ENCODE measurements at regions not wholly inside any gene's neighbourhood (a gene's known extent, or its start where the extent isn't known, plus 50 kb on each side); places are given as distances from the start of the nearest gene placed in this dataset.

DNA sequence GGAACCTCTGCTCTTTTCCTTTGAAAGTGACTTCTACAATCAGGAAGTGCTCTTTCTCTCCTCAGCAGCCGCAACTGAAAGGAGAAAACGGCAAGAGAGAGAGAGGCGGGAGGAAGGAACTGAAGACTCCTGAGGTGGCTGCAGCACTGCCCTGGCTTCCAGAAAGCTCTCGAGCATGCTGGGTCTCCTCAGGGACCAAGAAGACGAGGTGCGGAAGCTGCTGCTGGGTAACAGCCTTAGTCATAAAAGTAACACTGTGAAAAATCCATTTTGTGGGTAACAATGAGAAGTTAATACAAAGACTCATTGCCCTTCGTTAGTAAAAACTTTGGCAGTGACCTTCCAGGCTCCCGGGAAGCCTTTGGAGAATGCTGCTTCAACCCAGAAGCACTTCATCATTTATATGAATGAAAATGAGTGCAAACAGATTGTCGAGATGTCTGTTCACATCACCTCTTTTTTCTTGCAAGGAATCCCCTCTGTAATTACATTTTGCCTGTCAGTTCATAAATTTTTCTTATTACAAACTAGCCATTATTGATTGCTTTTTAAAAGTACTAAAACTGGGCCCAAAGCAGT, 473.4 kb downstream of the SOX6 start:
- DNase-seq (ENCODE audit: low read depth): no peak

DNA sequence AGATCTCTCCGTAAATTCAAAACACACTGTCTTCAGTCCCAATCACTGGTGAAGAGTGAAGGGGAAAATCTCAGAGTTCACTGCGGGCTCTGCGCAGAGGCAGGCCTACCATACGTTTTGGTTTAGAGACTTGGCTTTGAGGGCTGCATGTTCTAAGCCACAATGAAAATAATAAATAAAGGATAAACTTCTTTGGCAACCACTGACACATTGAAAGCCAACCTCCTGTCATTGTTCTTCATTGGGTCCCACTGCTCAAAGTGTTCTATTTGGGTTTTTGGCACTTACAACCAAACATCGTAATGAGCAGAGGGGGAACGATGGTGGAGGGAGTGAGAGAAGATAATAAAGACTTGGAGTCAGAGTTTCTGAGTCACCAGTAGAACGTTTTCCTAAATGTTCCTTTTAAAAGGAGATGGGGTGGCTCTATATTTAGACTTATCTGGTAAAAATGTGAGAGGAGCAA, 472.9 kb downstream of the SOX6 start:
- DNase-seq (ENCODE audit: low read depth): no peak

DNA sequence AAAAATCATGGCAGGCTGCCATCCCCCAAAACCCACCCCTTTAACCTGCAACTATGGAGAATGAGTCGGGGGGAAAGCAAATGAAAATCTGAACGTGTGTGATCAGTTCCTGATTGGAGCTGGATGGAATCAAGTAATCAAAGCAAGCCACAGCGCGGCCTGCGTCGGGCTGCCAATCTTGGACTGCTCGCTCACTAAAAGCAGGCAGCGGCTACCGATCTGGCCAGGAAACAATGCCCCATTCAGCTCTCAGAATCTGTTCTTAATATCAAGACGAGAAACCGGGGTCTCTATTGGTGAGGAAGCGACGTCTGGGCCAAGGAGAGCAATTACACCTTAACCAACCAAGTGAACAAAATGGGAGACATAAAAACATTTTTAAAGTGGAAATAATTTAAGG, 472.2 kb downstream of the SOX6 start:
- no peak for DNase-seq (ENCODE audit: low read depth)

DNA sequence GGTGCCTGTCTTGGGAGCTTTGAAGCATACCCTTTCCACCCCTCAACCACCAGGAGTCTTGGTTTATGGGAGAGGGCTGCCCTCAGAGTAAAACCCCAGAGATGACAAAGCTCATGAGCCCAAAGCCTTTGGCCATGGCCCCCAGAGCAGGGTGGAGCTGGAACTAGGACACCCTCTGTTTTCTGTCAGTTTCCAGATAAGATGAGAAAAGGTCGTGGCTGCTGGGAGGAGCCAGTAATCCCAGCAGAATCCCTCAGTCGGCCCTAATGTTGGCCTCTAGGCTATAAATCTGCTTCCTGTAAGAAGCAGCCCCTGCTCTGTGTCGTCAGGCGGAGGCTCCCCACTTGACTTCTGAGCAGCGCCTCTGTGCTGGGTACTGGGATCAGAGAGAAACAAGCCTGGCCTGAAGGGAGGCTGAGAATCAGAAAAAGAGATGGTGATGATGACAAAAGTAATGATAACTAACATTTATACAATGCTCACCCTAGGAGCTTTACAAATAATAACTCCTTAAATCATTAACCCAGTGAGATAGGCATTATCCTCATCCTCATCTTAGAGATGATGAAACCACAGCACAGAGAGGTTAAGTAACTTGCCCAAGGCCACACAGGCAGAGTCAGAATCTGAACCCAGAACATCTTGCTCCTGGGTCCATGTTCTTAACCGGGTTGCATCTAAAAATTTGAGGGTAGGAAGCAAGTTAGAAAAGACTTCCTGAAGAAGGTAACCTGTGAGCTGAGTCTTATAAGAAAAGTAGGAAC, 471.4 kb downstream of the SOX6 start:
- DNase-seq (ENCODE audit: low read depth): no peak

DNA sequence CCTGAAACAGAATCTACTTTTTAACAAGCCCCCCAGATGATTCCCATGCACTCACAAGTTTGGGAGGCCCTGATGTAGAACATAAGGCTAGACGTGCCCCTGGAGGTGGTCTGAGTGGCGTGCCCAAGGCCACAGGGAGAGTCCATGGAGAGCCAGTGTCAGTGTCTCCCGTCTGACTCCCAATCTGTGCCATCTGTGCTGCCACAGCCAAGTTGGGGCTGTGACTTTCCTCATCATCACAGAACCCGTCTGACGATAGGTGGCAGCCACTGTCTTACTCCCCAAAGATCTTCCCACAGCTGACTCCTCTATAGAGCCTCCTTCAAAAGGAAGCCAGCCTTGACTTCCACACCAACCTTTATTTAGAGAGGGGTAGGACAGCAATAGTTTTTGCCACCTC, 470.5 kb downstream of the SOX6 start:
- DNase-seq (ENCODE audit: low read depth): no peak

- no peak for DNase-seq (ENCODE audit: low read depth)
These were observed 470.0 kb downstream of the SOX6 start for GRCh38 chr11:15886299-15886698.

GRCh38 chr11:15886866-15887265, 469.5 kb downstream of the SOX6 start:
- no peak for DNase-seq (ENCODE audit: low read depth)

- no peak for DNase-seq (ENCODE audit: low read depth)
These were observed 467.6 kb downstream of the SOX6 start for GRCh38 chr11:15888556-15889345.

DNA sequence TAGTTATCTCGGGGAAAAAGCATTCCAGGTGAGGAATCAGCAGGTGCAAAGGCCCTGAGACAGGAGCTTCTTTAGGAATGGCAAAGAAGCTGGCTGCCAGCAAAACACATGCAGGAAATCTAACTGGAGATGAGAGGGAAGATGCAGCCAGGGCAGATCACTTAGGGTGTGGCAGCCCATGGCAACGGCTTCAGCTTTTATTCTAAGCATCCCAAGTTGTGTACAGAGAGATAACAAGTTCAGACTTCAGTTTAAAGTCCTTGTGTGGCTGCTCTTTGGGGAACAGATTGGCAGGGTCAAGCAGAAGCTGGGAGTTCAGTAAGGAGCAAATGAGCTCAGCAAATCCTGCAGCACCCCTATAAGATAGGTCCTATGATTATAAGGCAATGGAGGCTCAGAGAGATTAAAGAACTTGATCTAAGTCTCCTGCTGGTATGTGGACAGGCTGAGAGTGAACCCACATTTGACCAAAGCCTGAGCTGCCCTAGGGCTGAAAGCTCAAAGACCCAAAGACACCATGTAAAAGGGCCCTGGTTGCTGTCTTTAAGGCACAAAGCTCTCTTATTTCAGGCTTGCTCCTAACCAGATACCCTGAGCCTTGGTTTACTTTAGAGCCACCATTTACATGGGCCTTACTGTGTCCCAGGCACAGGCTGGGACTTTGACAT, 466.8 kb downstream of the SOX6 start:
- no peak for DNase-seq (ENCODE audit: low read depth)

- DNase-seq (ENCODE audit: low read depth): no peak
These were observed 466.2 kb downstream of the SOX6 start for GRCh38 chr11:15890031-15890713.

GRCh38 chr11:15893080-15893492, 463.3 kb downstream of the SOX6 start:
- no peak for DNase-seq (ENCODE audit: low read depth)

DNA sequence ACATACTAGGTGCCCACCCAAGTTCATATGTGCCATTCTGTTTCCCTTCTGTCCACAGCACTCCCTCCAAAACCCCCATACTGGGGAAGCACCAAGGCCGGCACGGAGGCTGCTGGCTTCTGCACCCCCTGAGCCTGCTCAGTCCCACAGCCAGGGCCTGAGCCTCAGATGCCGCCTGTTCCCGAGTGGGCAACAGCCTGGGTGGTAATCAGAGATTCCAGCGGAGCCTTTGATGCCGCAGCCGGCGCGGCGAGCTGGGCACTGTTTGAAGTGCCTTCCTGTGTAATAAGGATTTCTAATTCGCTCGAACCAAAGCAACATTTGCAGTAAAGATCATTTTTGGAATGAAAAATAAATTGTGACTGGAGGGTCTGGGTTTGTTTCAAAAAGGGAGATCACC, 460.3 kb downstream of the SOX6 start:
- DNase-seq (ENCODE audit: low read depth): no peak

DNA sequence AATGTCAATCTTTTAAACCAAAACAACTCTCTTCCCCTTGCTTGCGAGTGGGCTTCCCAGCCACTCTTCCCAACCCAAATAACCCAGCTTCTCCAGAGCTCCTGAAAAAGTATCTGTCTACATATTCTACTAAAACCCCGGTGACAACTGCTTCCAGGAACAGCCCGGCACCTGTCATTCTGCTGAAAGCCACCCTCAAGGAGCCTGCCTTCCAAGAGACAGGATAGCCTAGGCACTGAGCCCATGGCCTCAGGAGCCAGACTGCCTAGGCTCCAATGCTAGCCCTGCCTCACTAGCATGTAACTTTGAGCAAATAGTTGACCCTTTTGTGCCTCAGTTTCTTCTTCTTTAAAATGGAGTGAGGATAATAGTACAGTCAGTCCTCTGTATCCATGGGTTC, 459.8 kb downstream of the SOX6 start:
- DNase-seq (ENCODE audit: low read depth): no peak

DNA sequence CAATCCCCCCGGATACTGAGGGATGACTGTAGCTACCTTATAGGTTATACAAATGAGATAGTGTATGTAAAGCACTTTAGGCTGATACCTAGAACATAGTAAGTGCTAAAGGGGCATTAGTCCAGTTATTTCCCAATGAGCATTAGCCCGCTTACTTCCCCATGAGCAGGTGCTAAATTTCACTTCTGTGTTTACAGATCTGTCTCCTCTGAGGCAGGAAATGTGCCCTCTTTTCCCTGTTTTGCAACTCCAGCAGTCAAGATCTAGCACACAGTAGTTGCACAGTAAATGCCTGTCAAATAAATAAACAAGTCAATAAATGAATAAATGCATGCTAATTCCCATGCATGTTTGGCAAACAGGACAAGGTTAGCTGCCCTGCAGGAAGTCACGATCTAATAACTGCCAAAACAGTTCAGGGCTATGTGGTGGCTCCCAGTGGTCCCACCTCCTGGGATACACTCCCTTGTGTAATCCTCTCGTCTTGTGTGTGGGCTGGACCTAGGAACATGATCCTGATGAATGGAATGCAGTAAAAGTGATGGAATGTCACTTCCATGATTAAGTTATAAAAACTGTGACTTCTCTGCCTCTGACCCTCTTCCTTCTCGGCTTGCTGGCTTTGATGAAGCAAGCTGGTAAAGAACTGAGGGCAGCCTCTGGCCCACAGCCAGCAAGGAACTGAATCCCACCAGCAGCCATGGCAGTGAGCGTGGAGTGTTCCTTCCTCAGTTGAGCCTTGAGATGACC, 459.0 kb downstream of the SOX6 start:
- no peak for DNase-seq (ENCODE audit: low read depth)

DNA sequence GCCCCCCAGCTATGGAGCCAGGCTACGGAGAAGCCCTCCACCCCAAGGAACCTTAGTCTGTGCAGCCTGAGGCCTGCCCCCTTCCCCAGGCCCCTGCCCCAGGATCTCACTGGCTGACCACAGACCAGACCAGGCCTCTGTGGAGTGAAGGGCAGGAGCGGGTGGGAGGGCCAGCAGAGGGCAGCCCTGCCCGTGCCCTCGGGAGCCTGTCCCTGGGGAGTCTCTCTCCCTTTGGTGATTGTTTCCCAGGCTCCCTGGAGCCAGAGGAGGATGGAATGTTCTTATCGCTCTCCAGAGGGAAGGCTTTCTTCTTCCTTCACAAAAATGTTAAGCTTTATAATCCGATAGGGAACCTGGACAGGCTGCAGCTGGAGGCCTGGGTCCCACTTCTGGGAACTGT, 455.3 kb downstream of the SOX6 start:
- no peak for DNase-seq (ENCODE audit: low read depth)

GRCh38 chr11:15901790-15902189, 454.6 kb downstream of the SOX6 start:
- no peak for DNase-seq (ENCODE audit: low read depth)

- no peak for DNase-seq (ENCODE audit: low read depth)
These were observed 453.1 kb downstream of the SOX6 start for GRCh38 chr11:15903246-15903645.

- DNase-seq (ENCODE audit: low read depth): no peak
These were observed 450.8 kb downstream of the SOX6 start for GRCh38 chr11:15905366-15906104.

DNA sequence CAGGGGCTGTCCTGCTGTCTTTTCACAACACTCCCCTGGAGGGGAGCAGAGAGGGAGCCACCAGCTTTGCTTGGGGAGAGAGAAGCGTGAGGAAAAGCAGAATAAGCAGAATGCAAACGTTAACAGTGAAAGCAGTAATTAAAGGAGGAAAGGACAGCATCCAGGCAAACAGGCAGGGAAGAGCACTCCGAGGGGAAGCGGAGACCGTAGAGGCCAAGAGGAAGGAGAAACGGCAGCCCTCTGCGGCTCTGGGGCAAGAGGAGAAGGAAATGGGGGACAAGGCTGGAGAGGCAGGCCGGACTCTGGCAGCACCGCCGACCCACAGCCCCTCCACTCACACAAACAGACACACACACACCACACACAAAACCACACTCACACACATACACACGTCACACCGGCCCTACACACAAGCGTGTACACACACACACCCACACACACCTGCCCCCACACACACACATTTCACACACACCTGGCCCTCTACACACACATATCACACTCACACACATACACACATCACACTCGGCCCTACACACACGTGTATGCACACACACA, 449.8 kb downstream of the SOX6 start:
- no peak for DNase-seq (ENCODE audit: low read depth)

- no peak for DNase-seq (ENCODE audit: low read depth)
These were observed 448.5 kb downstream of the SOX6 start for GRCh38 chr11:15907806-15908205.
